Transverse colon (tissue), 4 donors: ENCODE measurements at regions not wholly inside any gene's neighbourhood (a gene's known extent, or its start where the extent isn't known, plus 50 kb on each side); places are given as distances from the start of the nearest gene placed in this dataset.

Experiments used
- DNase-seq: peaks from one replicate; pipeline ENCODE4 v3.0.0-alpha.2; 2019
- H3K27ac ChIP-seq, 4 donors: fragments of 200-600 bp; sonication (generic); 2 replicates each; pipeline ENCODE4 v1.5.1; 2016 to 2018; ENCODE audit warnings: inconsistent platforms in 4 of 4
- H3K27me3 ChIP-seq: fragments of 200-600 bp; sonication (generic); 2 replicates; pipeline ENCODE4 v1.5.1; 2017; ENCODE audit warnings: inconsistent platforms
- H3K36me3 ChIP-seq, 4 donors: fragments of 200-600 bp; sonication (generic); 2 replicates each; pipeline ENCODE4 v1.5.1; 2017 to 2019; ENCODE audit warnings: inconsistent platforms in 4 of 4
- H3K4me1 ChIP-seq, 4 donors: fragments of 200-600 bp; sonication (generic); 2 replicates each; pipeline ENCODE4 v1.5.1; 2017 to 2020; ENCODE audit warnings: inconsistent platforms in 4 of 4
- H3K4me3 ChIP-seq, 4 donors: fragments of 200-600 bp; sonication (generic); 1 replicate in 1 of 4; 2 replicates in 3 of 4; pipeline versions ENCODE4 v1.5.1 to v1.6.1; 2017 to 2019; ENCODE audit warnings: inconsistent platforms in 4 of 4
- H3K9me3 ChIP-seq, 2 donors: fragments of 200-600 bp; sonication (generic); 2 replicates each; pipeline ENCODE4 v1.5.1; 2017 to 2019; ENCODE audit warnings: inconsistent platforms in 2 of 2
- CTCF ChIP-seq, 5 experiments: fragments of 200-600 bp in 3 of 5; fragments of 450-650 bp in 2 of 5; sonication (generic) in 3 of 5; IDR thresholded peaks; 1 replicate in 2 of 5; 2 replicates in 3 of 5; pipeline ENCODE4 v1.5.1; 2016 to 2017; ENCODE audit warnings: antibody characterized with exemption in 5 of 5, inconsistent platforms in 3 of 5, mild to moderate bottlenecking in 2 of 5, moderate library complexity in 1 of 5
- EP300 ChIP-seq: sonication (generic); formaldehyde crosslinking; IDR thresholded peaks from one replicate; pipeline ENCODE4 v1.6.1; 2017; ENCODE audit warnings: antibody characterized with exemption, low read depth
- POLR2A ChIP-seq: fragments of 450-650 bp; IDR thresholded peaks from one replicate; pipeline ENCODE4 v1.6.1; 2016; ENCODE audit warnings: antibody characterized with exemption, mild to moderate bottlenecking, moderate library complexity
- POLR2AphosphoS5 ChIP-seq, 3 donors: sonication (generic); formaldehyde crosslinking; IDR thresholded peaks; one replicate each; pipeline ENCODE4 v1.6.1; 2016; ENCODE audit warnings: antibody characterized with exemption in 3 of 3
- WGBS, 2 donors: methylation state at CpG; one replicate each; pipeline ENCODE4 v1.1.5; 2018; ENCODE audit warnings: low coverage in 1 of 2; 5-methylcytosine and 5-hydroxymethylcytosine counted together
- in situ Hi-C, 4 donors: fragments of 200-750 bp; cut with MboI; loops; one replicate each; pipeline versions ENCODE4 v1.15.0 to v1.15.1; 2017; ENCODE audit warnings: low sequenced_read_pairs in 3 of 4, low pct_ligation_motif_present in 1 of 4, low pct_unique_long_range_greater_than_20kb in 1 of 4
- intact Hi-C: fragments of 100-400 bp; cut with DNase I; formaldehyde crosslinking; loops from one replicate; pipeline ENCODE4 v1.15.1; 2023; ENCODE audit warnings: low total_unique reads

GRCh38 chr12:77531912-77532311 lies 298.8 kb upstream of the NAV3 start:
- no peaks in the 10 kb centered on the region for H3K36me3 ChIP-seq
- H3K27ac ChIP-seq, result no peak overlapping the region
- intact Hi-C loops (no loop called here), in situ Hi-C loops (no loop called here)
- TF ChIP-seq POLR2AphosphoS5 (IDR thresholded peaks at IDR 0.05) (no peak), EP300 (no peak), POLR2A (no peak), CTCF (IDR thresholded peaks at IDR 0.05) (no peak)
- no peak overlapping the region for H3K4me3 ChIP-seq
- no peaks in the 10 kb centered on the region for H3K27me3 ChIP-seq
- DNase-seq, result no peak
- no peaks in the 10 kb centered on the region for H3K4me1 ChIP-seq
- H3K9me3 ChIP-seq, result no peaks in the 10 kb centered on the region

- intact Hi-C loops (no loop called here), in situ Hi-C loops (no loop called here)
- Histone ChIP-seq H3K27me3 (no peaks in the 10 kb centered on the region), H3K27ac (no peak overlapping the region), H3K4me3 (no peak overlapping the region), H3K4me1 (no peaks in the 10 kb centered on the region), H3K36me3 (no peaks in the 10 kb centered on the region), H3K9me3 (no peaks in the 10 kb centered on the region)
- DNase-seq, result no peak
- 50 to 58% methylated on average over 1 of the region's 1 CpG for WGBS, 2 donors
- TF ChIP-seq CTCF (IDR thresholded peaks at IDR 0.05), result no peak
- no peak for TF ChIP-seq EP300
- no peak for TF ChIP-seq POLR2A
- TF ChIP-seq POLR2AphosphoS5 (IDR thresholded peaks at IDR 0.05), result no peak
Measured at GRCh38 chr12:77522247-77522646, 308.4 kb upstream of the NAV3 start.

GRCh38 chr12:77521508-77522115 lies 309.1 kb upstream of the NAV3 start:
- TF ChIP-seq CTCF (IDR thresholded peaks at IDR 0.05) (no peak), POLR2A (no peak), EP300 (no peak), POLR2AphosphoS5 (IDR thresholded peaks at IDR 0.05) (no peak)
- Histone ChIP-seq H3K27ac (no peak overlapping the region), H3K9me3 (no peaks in the 10 kb centered on the region), H3K4me1 (no peaks in the 10 kb centered on the region), H3K4me3 (no peak overlapping the region), H3K36me3 (no peaks in the 10 kb centered on the region), H3K27me3 (no peaks in the 10 kb centered on the region)
- 50 to 86% methylated on average over 1 of the region's 1 CpG for WGBS, 2 donors
- no peak for DNase-seq
- intact Hi-C loops (no loop called here), in situ Hi-C loops (no loop called here)

GRCh38 chr12:77514511-77514910 lies 316.2 kb upstream of the NAV3 start:
- H3K9me3 ChIP-seq, result no peaks in the 10 kb centered on the region
- H3K4me1 ChIP-seq, result no peaks in the 10 kb centered on the region
- DNase-seq, result no peak
- in situ Hi-C loops, result no loop called here
- H3K4me3 ChIP-seq, result no peak overlapping the region
- no peaks in the 10 kb centered on the region for H3K27me3 ChIP-seq
- WGBS, 2 donors, result 73 to 82% methylated on average over 3 of the region's 3 CpGs
- no peak overlapping the region for H3K27ac ChIP-seq
- intact Hi-C loops, result no loop called here
- no peaks in the 10 kb centered on the region for H3K36me3 ChIP-seq
- TF ChIP-seq POLR2AphosphoS5 (IDR thresholded peaks at IDR 0.05) (no peak), CTCF (IDR thresholded peaks at IDR 0.05) (no peak), POLR2A (no peak), EP300 (no peak)
